ENCODE measurements at regions not wholly inside any gene's neighbourhood (a gene's known extent, or its start where the extent isn't known, plus 50 kb on each side); places are given as distances from the start of the nearest gene placed in this dataset.
"Not testable (repeated sequence)": the region's sequence is repeated elsewhere in the genome, so short reads cannot be mapped to it uniquely, and the experiment has no call there.

DNA sequence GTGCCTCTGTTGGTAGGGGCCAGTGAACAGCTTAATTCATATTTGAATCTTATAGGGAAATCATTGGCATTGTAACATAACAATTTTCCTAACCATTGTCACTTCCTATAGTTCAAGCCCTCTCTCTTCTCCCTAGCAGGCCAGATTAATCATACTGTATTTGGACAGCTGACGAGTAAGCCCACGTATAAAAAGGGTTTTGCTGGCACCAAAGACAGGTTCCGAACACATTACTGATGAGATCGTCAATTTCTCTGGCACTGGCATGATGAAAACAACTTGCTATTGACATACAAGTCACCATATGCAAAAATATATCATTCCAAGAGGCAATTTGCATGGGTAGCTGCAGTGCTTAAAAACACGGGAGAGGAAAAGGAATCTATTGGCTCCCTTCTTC, 891.1 kb upstream of the AUTS2 start:
- TF ChIP-seq, protein P1, sequence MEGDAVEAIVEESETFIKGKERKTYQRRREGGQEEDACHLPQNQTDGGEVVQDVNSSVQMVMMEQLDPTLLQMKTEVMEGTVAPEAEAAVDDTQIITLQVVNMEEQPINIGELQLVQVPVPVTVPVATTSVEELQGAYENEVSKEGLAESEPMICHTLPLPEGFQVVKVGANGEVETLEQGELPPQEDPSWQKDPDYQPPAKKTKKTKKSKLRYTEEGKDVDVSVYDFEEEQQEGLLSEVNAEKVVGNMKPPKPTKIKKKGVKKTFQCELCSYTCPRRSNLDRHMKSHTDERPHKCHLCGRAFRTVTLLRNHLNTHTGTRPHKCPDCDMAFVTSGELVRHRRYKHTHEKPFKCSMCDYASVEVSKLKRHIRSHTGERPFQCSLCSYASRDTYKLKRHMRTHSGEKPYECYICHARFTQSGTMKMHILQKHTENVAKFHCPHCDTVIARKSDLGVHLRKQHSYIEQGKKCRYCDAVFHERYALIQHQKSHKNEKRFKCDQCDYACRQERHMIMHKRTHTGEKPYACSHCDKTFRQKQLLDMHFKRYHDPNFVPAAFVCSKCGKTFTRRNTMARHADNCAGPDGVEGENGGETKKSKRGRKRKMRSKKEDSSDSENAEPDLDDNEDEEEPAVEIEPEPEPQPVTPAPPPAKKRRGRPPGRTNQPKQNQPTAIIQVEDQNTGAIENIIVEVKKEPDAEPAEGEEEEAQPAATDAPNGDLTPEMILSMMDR (IDR thresholded peaks at IDR 0.05; ENCODE audit: low read depth, low read length), result no peak
- no peaks in the 10 kb centered on the region for H3K27me3 ChIP-seq
- no peaks in the 10 kb centered on the region for H3K4me1 ChIP-seq
- DNase-seq, result no peak
- no peak overlapping the region for H3K4me3 ChIP-seq (ENCODE audit: low read depth, low read length)
- H3K36me3 ChIP-seq, result no peaks in the 10 kb centered on the region
- H3K9me3 ChIP-seq, result no peaks in the 10 kb centered on the region

DNA sequence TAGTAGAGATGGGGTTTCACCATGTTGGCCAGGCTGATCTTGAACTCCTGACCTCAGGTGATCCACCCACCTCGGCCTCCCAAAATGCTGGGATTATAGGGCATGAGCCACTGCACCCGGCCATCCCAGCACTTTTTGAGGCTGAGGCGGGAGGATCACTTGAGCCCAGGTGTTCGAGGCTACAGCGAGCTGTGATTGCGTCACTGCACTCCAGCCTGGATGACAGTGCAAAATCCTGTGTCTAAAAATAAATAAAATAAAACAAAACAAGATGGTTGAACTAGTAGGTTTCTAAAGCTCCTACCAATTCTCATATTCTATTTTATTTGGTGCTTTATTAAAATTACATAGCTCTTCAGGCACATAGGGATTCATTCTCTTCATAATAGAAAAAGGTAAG, 890.3 kb upstream of the AUTS2 start:
- no peak for DNase-seq
- no peak overlapping the region for H3K4me3 ChIP-seq (ENCODE audit: low read depth, low read length)
- H3K27me3 ChIP-seq, result no peaks in the 10 kb centered on the region
- no peaks in the 10 kb centered on the region for H3K4me1 ChIP-seq
- no peaks in the 10 kb centered on the region for H3K9me3 ChIP-seq
- TF ChIP-seq, protein P1 (IDR thresholded peaks at IDR 0.05; ENCODE audit: low read depth, low read length), result no peak
- H3K36me3 ChIP-seq, result no peaks in the 10 kb centered on the region

GRCh38 chr7:68712956-68713495, 885.2 kb upstream of the AUTS2 start:
- Histone ChIP-seq H3K4me3 (ENCODE audit: low read depth, low read length) (no peak overlapping the region), H3K9me3 (no peaks in the 10 kb centered on the region), H3K36me3 (no peaks in the 10 kb centered on the region), H3K27me3 (0 out of 2 replicates have a peak, but pooled peaks cover 2% of the 10 kb centered on the region), H3K4me1 (no peaks in the 10 kb centered on the region)
- TF ChIP-seq, protein P1 (IDR thresholded peaks at IDR 0.05; ENCODE audit: low read depth, low read length), result no peak
- no peak for DNase-seq

DNA sequence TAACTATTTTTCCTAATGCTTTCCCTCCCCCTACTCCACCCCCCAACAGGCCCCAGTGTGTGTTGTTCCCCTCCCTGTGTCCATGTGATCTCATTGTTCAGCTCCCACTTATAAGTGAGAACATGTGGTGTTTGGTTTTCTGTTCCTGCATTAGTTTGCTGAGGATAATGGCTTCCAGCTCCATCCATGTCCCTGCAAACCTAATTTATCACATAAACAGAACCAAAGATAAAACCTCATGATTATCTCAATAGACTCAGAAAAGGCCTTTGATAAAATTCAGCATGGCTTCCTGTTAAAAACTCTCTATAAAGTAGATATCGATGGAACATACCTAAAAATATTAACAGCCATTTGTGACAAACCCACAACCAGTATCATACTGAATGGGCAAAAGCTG, 884.1 kb upstream of the AUTS2 start:
- not testable (repeated sequence) for H3K9me3 ChIP-seq; H3K36me3 ChIP-seq; DNase-seq; H3K27me3 ChIP-seq; H3K4me1 ChIP-seq; H3K4me3 ChIP-seq (ENCODE audit: low read depth, low read length)

GRCh38 chr7:68715907-68716306, 882.4 kb upstream of the AUTS2 start:
- Histone ChIP-seq H3K4me1 (peaks cover 6% of the 10 kb centered on the region), H3K27me3 (0 out of 2 replicates have a peak, but pooled peaks cover 2% of the 10 kb centered on the region), H3K36me3 (no peaks in the 10 kb centered on the region), H3K9me3 (no peaks in the 10 kb centered on the region), H3K4me3 (ENCODE audit: low read depth, low read length) (no peak overlapping the region)
- TF ChIP-seq, protein P1 (IDR thresholded peaks at IDR 0.05; ENCODE audit: low read depth, low read length), result no peak
- DNase-seq, result no peak

GRCh38 chr7:68717176-68717575, 881.1 kb upstream of the AUTS2 start:
- Histone ChIP-seq H3K4me1 (peaks cover 6% of the 10 kb centered on the region), H3K4me3 (ENCODE audit: low read depth, low read length) (no peak overlapping the region), H3K9me3 (no peaks in the 10 kb centered on the region), H3K36me3 (no peaks in the 10 kb centered on the region), H3K27me3 (0 out of 2 replicates have a peak, but pooled peaks cover 2% of the 10 kb centered on the region)
- no peak for DNase-seq
- TF ChIP-seq, protein P1 (IDR thresholded peaks at IDR 0.05; ENCODE audit: low read depth, low read length), result no peak
